H1 (cell line): ENCODE measurements at regions not wholly inside any gene's neighbourhood (a gene's known extent, or its start where the extent isn't known, plus 50 kb on each side); places are given as distances from the start of the nearest gene placed in this dataset.

Experiments used
- BRCA1 ChIP-seq: IDR thresholded peaks from 2 replicates; pipeline ENCODE4 v1.6.1; 2012; ENCODE audit warnings: low read depth, low read length, improper control_type of control experiment
- CHD1 ChIP-seq: IDR thresholded peaks from 2 replicates; pipeline ENCODE4 v1.6.1; 2012; ENCODE audit warnings: low read depth, low read length, improper control_type of control experiment
- CTBP2 ChIP-seq: IDR thresholded peaks from 2 replicates; pipeline ENCODE4 v1.7.0; 2011; ENCODE audit warnings: borderline replicate concordance, mild to moderate bottlenecking, moderate library complexity, mixed read lengths, low read length; ENCODE audit not compliant: insufficient read depth, insufficient read length
- GABPA ChIP-seq: IDR thresholded peaks from 2 replicates; pipeline ENCODE4 v1.6.1; 2011; ENCODE audit warnings: mild to moderate bottlenecking, low read length, moderate library complexity, borderline replicate concordance; ENCODE audit not compliant: insufficient read depth
- POLR2AphosphoS5 ChIP-seq: IDR thresholded peaks from 2 replicates; pipeline ENCODE4 v1.6.1; 2011; ENCODE audit warnings: low read depth, low read length
- SIN3A ChIP-seq, 2 experiments: IDR thresholded peaks in 1 of 2; conservative IDR thresholded peaks in 1 of 2; 2 replicates each; pipeline ENCODE4 v1.6.1; 2011 to 2012; ENCODE audit warnings: low read length in 2 of 2, improper control_type of control experiment in 1 of 2, low read depth in 1 of 2, mild to moderate bottlenecking in 1 of 2
- SP2 ChIP-seq: IDR thresholded peaks from 2 replicates; pipeline ENCODE4 v1.6.1; 2012; ENCODE audit warnings: mild to moderate bottlenecking, low read length, inconsistent platforms
- TEAD4 ChIP-seq: IDR thresholded peaks from 2 replicates; pipeline ENCODE4 v1.6.1; 2012; ENCODE audit warnings: low read depth, low read length, inconsistent platforms, mixed read lengths
- ZNF274 ChIP-seq: IDR thresholded peaks from 2 replicates; pipeline ENCODE4 v1.7.0; 2012; ENCODE audit warnings: low read length, borderline replicate concordance; ENCODE audit errors: extremely low read depth
- TF ChIP-seq, protein P1 (sequence below): IDR thresholded peaks from 2 replicates; pipeline ENCODE4 v1.6.1; 2012; ENCODE audit warnings: inconsistent platforms

DNA sequence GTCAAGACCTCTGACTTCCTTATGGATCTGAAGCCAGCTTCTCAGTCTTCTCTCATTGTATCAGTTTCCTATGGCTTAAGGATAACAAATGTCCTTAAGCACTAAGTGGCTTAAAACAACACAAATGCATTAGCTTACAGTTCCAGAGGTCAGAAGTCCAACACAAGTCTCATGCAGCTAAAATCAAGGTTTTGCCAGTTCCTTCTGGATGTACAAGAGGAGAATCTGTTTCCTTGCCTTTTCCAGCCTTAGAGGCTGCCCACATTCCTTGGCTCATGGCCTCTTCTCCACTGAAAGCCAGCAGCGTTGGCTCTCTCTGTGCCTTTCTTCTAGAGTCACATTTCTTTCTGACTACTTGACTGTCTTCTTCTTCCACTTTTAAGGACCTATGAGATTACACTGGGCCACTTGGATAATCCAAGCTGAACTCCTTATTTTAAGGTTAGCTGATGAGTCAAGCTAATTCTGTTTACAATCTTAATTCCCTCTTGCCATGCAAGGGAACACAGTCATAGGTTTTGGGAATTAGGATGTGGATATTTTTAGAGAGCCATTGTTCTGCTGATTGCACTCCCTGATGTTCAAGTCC lies 179.0 kb downstream of the BCAS1 start (continued):
- TF ChIP-seq GABPA: no peak
- TF ChIP-seq, protein P1, sequence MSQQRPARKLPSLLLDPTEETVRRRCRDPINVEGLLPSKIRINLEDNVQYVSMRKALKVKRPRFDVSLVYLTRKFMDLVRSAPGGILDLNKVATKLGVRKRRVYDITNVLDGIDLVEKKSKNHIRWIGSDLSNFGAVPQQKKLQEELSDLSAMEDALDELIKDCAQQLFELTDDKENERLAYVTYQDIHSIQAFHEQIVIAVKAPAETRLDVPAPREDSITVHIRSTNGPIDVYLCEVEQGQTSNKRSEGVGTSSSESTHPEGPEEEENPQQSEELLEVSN: no peak
- no peak for TF ChIP-seq BRCA1
- TF ChIP-seq CHD1: no peak
- TF ChIP-seq SIN3A (conservative IDR thresholded peaks at IDR 0.05 in 1 of 2, IDR thresholded peaks at IDR 0.05 in 1 of 2; ENCODE audit: low read depth in 1 of 2, low read length in 2 of 2): no peak
- TF ChIP-seq POLR2AphosphoS5: no peak
- no peak for TF ChIP-seq CTBP2
- no peak for TF ChIP-seq ZNF274
- no peak for TF ChIP-seq TEAD4
- no peak for TF ChIP-seq SP2
